GM18520 (cell line): ENCODE measurements at regions not wholly inside any gene's neighbourhood (a gene's known extent, or its start where the extent isn't known, plus 50 kb on each side); places are given as distances from the start of the nearest gene placed in this dataset.
"Not testable (repeated sequence)": the region's sequence is repeated elsewhere in the genome, so short reads cannot be mapped to it uniquely, and the experiment has no call there.

Source experiments
- ATAC-seq: cut with Tn5 transposase; IDR thresholded peaks from one replicate; pipeline ENCODE4 v1.9.1; 2021; ENCODE audit not compliant: unreplicated experiment

GRCh38 chr5:102554082-102554481 is 55.3 kb upstream of the SLCO6A1 start:
- no peak for ATAC-seq

- no peak for ATAC-seq
Measured at GRCh38 chr5:102554728-102555127, 55.9 kb upstream of the SLCO6A1 start.

GRCh38 chr5:102561894-102562760 is 63.3 kb upstream of the SLCO6A1 start:
- no peak for ATAC-seq

- no peak for ATAC-seq
Measured at GRCh38 chr5:102570747-102571146, 71.9 kb upstream of the SLCO6A1 start.

- ATAC-seq, result no peak
Measured at GRCh38 chr5:102578362-102578761, 79.6 kb upstream of the SLCO6A1 start.

GRCh38 chr5:102579379-102579778 is 80.6 kb upstream of the SLCO6A1 start:
- ATAC-seq, result no peak

- no peak for ATAC-seq
Measured at GRCh38 chr5:102581011-102581410, 82.2 kb upstream of the SLCO6A1 start.

- ATAC-seq, result no peak
Measured at GRCh38 chr5:102582696-102583095, 83.9 kb upstream of the SLCO6A1 start.

- ATAC-seq, result no peak
Measured at GRCh38 chr5:102583276-102584124, 84.7 kb upstream of the SLCO6A1 start.

GRCh38 chr5:102589661-102590060 is 90.9 kb upstream of the SLCO6A1 start:
- ATAC-seq, result no peak

- no peak for ATAC-seq
Measured at GRCh38 chr5:102590467-102590866, 91.7 kb upstream of the SLCO6A1 start.

GRCh38 chr5:102591650-102592049 is 92.8 kb upstream of the SLCO6A1 start:
- peak; percentile 48 for ATAC-seq

GRCh38 chr5:102592586-102592985 is 93.8 kb upstream of the SLCO6A1 start:
- ATAC-seq, result not testable (repeated sequence)

GRCh38 chr5:102594192-102594591 is 95.4 kb upstream of the SLCO6A1 start:
- ATAC-seq, result no peak

GRCh38 chr5:102595332-102595731 is 96.5 kb upstream of the SLCO6A1 start:
- no peak for ATAC-seq

GRCh38 chr5:102596113-102596512 is 97.3 kb upstream of the SLCO6A1 start:
- ATAC-seq, result peak; percentile 67

- ATAC-seq, result no peak
Measured at GRCh38 chr5:102596951-102597350, 98.2 kb upstream of the SLCO6A1 start.

- no peak for ATAC-seq
Measured at GRCh38 chr5:102599289-102599688, 100.5 kb upstream of the SLCO6A1 start.

GRCh38 chr5:102600964-102601363 is 102.2 kb upstream of the SLCO6A1 start:
- ATAC-seq, result no peak

- ATAC-seq, result no peak
Measured at GRCh38 chr5:102603670-102604069, 104.9 kb upstream of the SLCO6A1 start.

- no peak for ATAC-seq
Measured at GRCh38 chr5:102608414-102608813, 109.6 kb upstream of the SLCO6A1 start.

GRCh38 chr5:102611312-102611711 is 112.5 kb upstream of the SLCO6A1 start:
- no peak for ATAC-seq
